MM.1S (cell line): ENCODE measurements at regions not wholly inside any gene's neighbourhood (a gene's known extent, or its start where the extent isn't known, plus 50 kb on each side); places are given as distances from the start of the nearest gene placed in this dataset.

Experiments used
- DNase-seq: peaks from one replicate; pipeline ENCODE4 v3.0.0-alpha.2; 2015
- H2AFZ ChIP-seq: fragments of 300-600 bp; sonication (generic); 2 replicates; pipeline ENCODE4 v1.6.0; 2016; ENCODE audit warnings: antibody characterized with exemption, low read length
- H3F3A ChIP-seq: fragments of 300-600 bp; sonication (generic); 2 replicates; pipeline ENCODE4 v1.6.1; 2016; ENCODE audit warnings: mild to moderate bottlenecking, antibody characterized with exemption, low read length, moderate library complexity, mixed read lengths; ENCODE audit not compliant: insufficient read depth
- H3K27ac ChIP-seq: fragments of 300-600 bp; sonication (generic); 2 replicates; pipeline ENCODE4 v1.5.1; 2016; ENCODE audit warnings: mild to moderate bottlenecking, low read length
- H3K27me3 ChIP-seq: fragments of 300-600 bp; sonication (generic); replicated peaks from 2 replicates; pipeline ENCODE4 v1.6.0; 2016; ENCODE audit warnings: low read length; ENCODE audit not compliant: insufficient read depth
- H3K36me3 ChIP-seq: fragments of 300-600 bp; sonication (generic); replicated peaks from 2 replicates; pipeline ENCODE4 v1.6.1; 2016; ENCODE audit warnings: mild to moderate bottlenecking, low read length, mixed read lengths; ENCODE audit not compliant: insufficient read depth
- H3K4me1 ChIP-seq: fragments of 300-600 bp; sonication (generic); 2 replicates; pipeline ENCODE4 v1.6.1; 2016; ENCODE audit warnings: low read length, mixed read lengths
- H3K4me2 ChIP-seq: fragments of 300-600 bp; sonication (generic); 2 replicates; pipeline ENCODE4 v1.6.0; 2016; ENCODE audit warnings: low read depth, low read length
- H3K4me3 ChIP-seq: fragments of 300-600 bp; sonication (generic); 2 replicates; pipeline ENCODE4 v1.5.1; 2016; ENCODE audit warnings: low read length, mixed read lengths
- H3K79me2 ChIP-seq: fragments of 300-600 bp; sonication (generic); 2 replicates; pipeline ENCODE4 v1.6.1; 2016; ENCODE audit warnings: mixed run types, low read length, mixed read lengths
- H3K9ac ChIP-seq: fragments of 300-600 bp; sonication (generic); 2 replicates; pipeline ENCODE4 v1.6.1; 2016; ENCODE audit warnings: low read length, mixed read lengths
- H3K9me2 ChIP-seq: fragments of 300-600 bp; sonication (generic); replicated peaks from 2 replicates; pipeline ENCODE4 v1.6.1; 2016; ENCODE audit warnings: mild to moderate bottlenecking, low read length, mixed read lengths; ENCODE audit not compliant: insufficient read depth
- H3K9me3 ChIP-seq: fragments of 300-600 bp; sonication (generic); replicated peaks from 2 replicates; pipeline ENCODE4 v1.6.1; 2016; ENCODE audit warnings: mild to moderate bottlenecking, low read length, mixed read lengths; ENCODE audit not compliant: insufficient read depth
- H4K20me1 ChIP-seq: fragments of 300-600 bp; sonication (generic); 2 replicates; pipeline ENCODE4 v1.6.1; 2016; ENCODE audit warnings: mild to moderate bottlenecking, low read length, moderate library complexity, mixed read lengths; ENCODE audit not compliant: insufficient read depth
- EZH2 ChIP-seq: fragments of 300-600 bp; sonication (generic); optimal IDR thresholded peaks from 2 replicates; pipeline ENCODE3; 2017; ENCODE audit warnings: low read depth, mild to moderate bottlenecking, antibody characterized with exemption, low read length, mixed read lengths
- EZH2phosphoT487 ChIP-seq: fragments of 300-600 bp; sonication (generic); IDR thresholded peaks from 2 replicates; pipeline ENCODE4 v1.6.1; 2018; ENCODE audit warnings: antibody characterized with exemption, low read length
- TF ChIP-seq, protein P1 (sequence below): fragments of 300-600 bp; sonication (generic); IDR thresholded peaks from 2 replicates; pipeline ENCODE4 v1.5.1; 2016; ENCODE audit warnings: antibody characterized with exemption, low read length, mixed read lengths

DNA sequence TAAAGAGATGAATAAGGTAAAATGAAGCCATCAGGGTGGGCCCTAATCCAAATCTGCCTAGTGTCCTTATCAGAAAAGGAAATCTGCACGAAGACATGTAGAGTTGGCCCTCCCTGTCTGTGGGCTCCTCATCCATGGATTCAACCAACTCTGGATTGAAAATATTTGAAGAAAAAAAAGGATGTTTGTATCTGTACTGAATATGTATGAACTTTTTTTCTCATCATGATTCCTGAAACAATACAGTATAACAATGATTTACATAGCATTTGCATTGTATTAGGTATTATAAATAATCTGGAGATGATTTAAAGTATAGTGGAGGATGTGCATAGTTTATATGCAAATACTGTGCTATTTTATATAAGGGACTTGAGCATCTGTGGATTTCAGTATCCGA, 59.0 kb upstream of the SMAD6 start:
- Histone ChIP-seq H2AFZ (no peak overlapping the region), H3K4me2 (no peak overlapping the region), H3K4me1 (peaks cover 48% of the 10 kb centered on the region), H3F3A (0 out of 2 replicates have a peak, but pooled peaks cover 7% of the 10 kb centered on the region), H3K9me3 (no peaks in the 10 kb centered on the region), H3K36me3 (no peaks in the 10 kb centered on the region), H3K4me3 (no peak overlapping the region), H3K9me2 (no peaks in the 10 kb centered on the region), H3K27me3 (no peaks in the 10 kb centered on the region), H3K9ac (no peak overlapping the region), H3K27ac (no peak overlapping the region), H3K79me2 (no peaks in the 10 kb centered on the region), H4K20me1 (no peaks in the 10 kb centered on the region)
- TF ChIP-seq EZH2 (no peak), EZH2phosphoT487 (no peak)
- TF ChIP-seq, protein P1, sequence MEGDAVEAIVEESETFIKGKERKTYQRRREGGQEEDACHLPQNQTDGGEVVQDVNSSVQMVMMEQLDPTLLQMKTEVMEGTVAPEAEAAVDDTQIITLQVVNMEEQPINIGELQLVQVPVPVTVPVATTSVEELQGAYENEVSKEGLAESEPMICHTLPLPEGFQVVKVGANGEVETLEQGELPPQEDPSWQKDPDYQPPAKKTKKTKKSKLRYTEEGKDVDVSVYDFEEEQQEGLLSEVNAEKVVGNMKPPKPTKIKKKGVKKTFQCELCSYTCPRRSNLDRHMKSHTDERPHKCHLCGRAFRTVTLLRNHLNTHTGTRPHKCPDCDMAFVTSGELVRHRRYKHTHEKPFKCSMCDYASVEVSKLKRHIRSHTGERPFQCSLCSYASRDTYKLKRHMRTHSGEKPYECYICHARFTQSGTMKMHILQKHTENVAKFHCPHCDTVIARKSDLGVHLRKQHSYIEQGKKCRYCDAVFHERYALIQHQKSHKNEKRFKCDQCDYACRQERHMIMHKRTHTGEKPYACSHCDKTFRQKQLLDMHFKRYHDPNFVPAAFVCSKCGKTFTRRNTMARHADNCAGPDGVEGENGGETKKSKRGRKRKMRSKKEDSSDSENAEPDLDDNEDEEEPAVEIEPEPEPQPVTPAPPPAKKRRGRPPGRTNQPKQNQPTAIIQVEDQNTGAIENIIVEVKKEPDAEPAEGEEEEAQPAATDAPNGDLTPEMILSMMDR = no peak
- DNase-seq = no peak

DNA sequence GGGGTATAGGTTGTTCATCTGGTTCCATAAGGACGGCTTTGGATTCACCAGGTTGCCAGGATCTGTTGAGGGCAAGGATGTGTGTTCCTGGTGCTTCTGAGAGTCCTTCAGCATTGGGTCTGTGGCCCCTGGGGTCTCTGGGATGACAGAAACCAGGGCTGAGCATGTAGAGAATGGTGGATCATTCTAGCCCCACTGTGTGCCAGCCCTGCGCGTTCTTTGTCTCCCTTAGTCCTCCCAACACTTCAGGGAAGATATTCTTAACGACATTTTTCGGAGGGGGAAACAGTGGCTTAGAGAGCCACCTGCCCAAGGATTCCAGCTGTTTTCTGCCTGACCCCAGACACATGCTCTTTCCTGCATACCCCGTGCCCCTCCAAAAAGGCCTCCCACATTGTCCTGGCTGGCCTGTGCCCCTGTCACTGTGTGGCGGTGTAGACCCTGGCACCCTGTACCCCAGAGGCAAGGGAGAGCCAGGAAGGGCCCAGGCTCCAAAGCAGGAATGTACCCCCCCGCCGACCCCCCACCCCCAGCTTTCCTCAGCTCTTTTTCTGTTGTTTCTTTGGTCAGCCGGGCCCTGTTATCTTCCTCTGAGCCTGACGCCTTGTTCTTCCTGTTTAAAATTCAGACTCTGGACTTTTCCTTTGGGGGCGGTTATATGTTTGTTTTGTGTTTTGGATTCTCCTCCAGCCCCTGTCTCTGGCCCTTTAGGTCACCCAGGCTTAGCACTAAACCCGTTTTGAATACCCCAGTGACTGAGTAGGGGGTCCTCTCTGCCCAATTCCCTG, 57.8 kb upstream of the SMAD6 start:
- Histone ChIP-seq H3K4me2 (no peak overlapping the region), H3K9me2 (no peaks in the 10 kb centered on the region), H2AFZ (no peak overlapping the region), H3K9ac (no peak overlapping the region), H4K20me1 (no peaks in the 10 kb centered on the region), H3K27me3 (no peaks in the 10 kb centered on the region), H3K36me3 (no peaks in the 10 kb centered on the region), H3F3A (0 out of 2 replicates have a peak, but pooled peaks cover 7% of the 10 kb centered on the region), H3K79me2 (no peaks in the 10 kb centered on the region), H3K4me1 (peaks cover 39% of the 10 kb centered on the region), H3K4me3 (no peak overlapping the region), H3K9me3 (no peaks in the 10 kb centered on the region), H3K27ac (no peak overlapping the region)
- DNase-seq = no peak
- TF ChIP-seq EZH2phosphoT487 (no peak), EZH2 (no peak)
- TF ChIP-seq, protein P1 = no peak

DNA sequence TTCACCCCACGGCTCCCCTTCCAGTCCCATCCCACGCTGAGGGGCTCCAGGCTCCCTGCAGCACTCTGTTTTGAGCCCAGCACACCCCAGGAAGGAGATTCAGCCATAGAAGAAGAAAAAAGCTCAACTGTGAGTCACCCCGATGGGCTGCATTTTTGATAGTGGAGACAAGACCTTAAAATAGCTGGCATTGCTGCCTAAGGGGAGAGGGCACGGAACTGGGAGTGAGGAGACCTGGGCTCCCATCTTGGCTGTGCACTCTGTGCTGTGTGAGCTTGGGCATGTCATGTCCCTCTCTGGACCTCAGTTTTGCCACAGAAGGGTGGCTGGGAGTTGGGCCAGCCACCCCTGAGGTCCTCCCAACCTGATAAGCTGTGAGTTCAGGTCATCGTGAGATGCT, 57.2 kb upstream of the SMAD6 start:
- Histone ChIP-seq H4K20me1 (no peaks in the 10 kb centered on the region), H3K4me2 (no peak overlapping the region), H3K36me3 (no peaks in the 10 kb centered on the region), H3K27me3 (no peaks in the 10 kb centered on the region), H3K9ac (no peak overlapping the region), H3K4me1 (peaks cover 39% of the 10 kb centered on the region), H3K9me3 (no peaks in the 10 kb centered on the region), H3K4me3 (no peak overlapping the region), H3K9me2 (no peaks in the 10 kb centered on the region), H3K27ac (no peak overlapping the region), H3K79me2 (no peaks in the 10 kb centered on the region), H2AFZ (no peak overlapping the region), H3F3A (0 out of 2 replicates have a peak, but pooled peaks cover 7% of the 10 kb centered on the region)
- no peak for DNase-seq
- TF ChIP-seq EZH2 = no peak
- TF ChIP-seq EZH2phosphoT487 = no peak
- TF ChIP-seq, protein P1 = no peak
